ENCODE measurements at regions not wholly inside any gene's neighbourhood (a gene's known extent, or its start where the extent isn't known, plus 50 kb on each side); places are given as distances from the start of the nearest gene placed in this dataset.

DNA sequence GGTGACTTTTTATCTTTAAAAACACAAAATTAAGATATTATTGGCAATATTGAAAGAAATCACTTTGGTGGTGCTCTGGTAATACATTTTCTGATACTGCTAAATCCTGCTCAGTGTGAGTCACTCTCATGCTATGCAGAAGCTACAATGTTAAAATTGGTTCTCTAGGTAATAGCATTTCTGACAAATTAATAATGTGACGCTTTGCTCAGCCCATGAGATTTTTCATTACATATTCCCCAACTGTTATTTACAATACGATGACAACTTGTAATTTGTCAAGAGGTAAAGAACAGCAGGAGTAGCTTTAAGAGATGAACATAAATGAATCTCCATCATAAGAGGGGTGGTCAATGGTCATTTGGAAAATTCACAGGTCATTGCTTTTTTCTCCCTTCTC is 573.6 kb downstream of the TMEM182 start:
- H4K5ac ChIP-seq (ENCODE audit: insufficient read length, low read depth, low read length), result no peak overlapping the region
- no peak for FAIRE-seq
- CTCF ChIA-PET (ENCODE audit: partially characterized antibody), result no interaction called here
- TF ChIP-seq SIRT6 (IDR thresholded peaks at IDR 0.05; ENCODE audit: low read length) (no peak), CHD2 (IDR thresholded peaks at IDR 0.05; ENCODE audit: low read length) (no peak), MAX (IDR thresholded peaks at IDR 0.05) (no peak), POLR2AphosphoS5 (IDR thresholded peaks at IDR 0.05; ENCODE audit: low read depth, low read length) (no peak), SRF (IDR thresholded peaks at IDR 0.05; ENCODE audit: low read depth, low read length) (no peak), KDM5A (IDR thresholded peaks at IDR 0.05; ENCODE audit: low read length) (no peak), KDM1A (IDR thresholded peaks at IDR 0.05; ENCODE audit: borderline replicate concordance, low read length) (no peak), TCF12 (IDR thresholded peaks at IDR 0.05; ENCODE audit: low read depth, low read length) (no peak), SP4 (IDR thresholded peaks at IDR 0.05; ENCODE audit: low read length) (no peak), CBX8 (IDR thresholded peaks at IDR 0.05; ENCODE audit: borderline replicate concordance, low read depth, low read length) (no peak), RXRA (IDR thresholded peaks at IDR 0.05; ENCODE audit: insufficient read depth, low read depth, low read length) (no peak), EP300 (IDR thresholded peaks at IDR 0.05; ENCODE audit: borderline replicate concordance in 1 of 2, low read depth in 2 of 2, low read length in 2 of 2) (no peak)
- H3K14ac ChIP-seq (ENCODE audit: insufficient read length), result no peak overlapping the region
- H3K4me2 ChIP-seq (ENCODE audit: insufficient read depth in 1 of 2, low read depth in 2 of 2, low read length in 2 of 2), result no peak overlapping the region
- no peaks in the 10 kb centered on the region for H3K27me3 ChIP-seq (replicated peaks in 1 of 4; ENCODE audit: control insufficient read depth in 3 of 4, extremely low read depth in 1 of 4, insufficient read depth in 3 of 4, low read length in 3 of 4)
- H3K9me3 ChIP-seq (ENCODE audit: insufficient read depth in 2 of 2, low read depth in 1 of 2, low read length in 1 of 2), result 0 out of 4 replicates have a peak, but pooled peaks cover 0 to 4% of the 10 kb centered on the region in 2 experiments
- H2AFZ ChIP-seq (ENCODE audit: low read length), result no peak overlapping the region
- WGBS, 2 experiments (ENCODE audit: extremely low coverage in 1 of 2, insufficient coverage in 1 of 2, insufficient read length in 1 of 2, insufficient replicate concordance in 2 of 2, low coverage in 1 of 2, low lambda C conversion rate in 2 of 2, missing lambda C conversion rate in 1 of 2), result 98% methylated on average over 2 of the region's 2 CpGs; no CpG with 5 or more reads in 1 of the 2 experiments
- no peak overlapping the region for H3K56ac ChIP-seq (replicated peaks; ENCODE audit: insufficient read length, low read depth, low read length)
- no peak overlapping the region for H3K27ac ChIP-seq (ENCODE audit: low read depth, low read length)
- no peak overlapping the region for H3K23ac ChIP-seq (ENCODE audit: insufficient read length)
- no peak overlapping the region for H2BK120ac ChIP-seq (replicated peaks; ENCODE audit: low read depth, low read length)
- no peak overlapping the region for H2BK12ac ChIP-seq (ENCODE audit: low read depth, low read length)
- no peak overlapping the region for H4K91ac ChIP-seq (replicated peaks; ENCODE audit: insufficient read length, low read length)
- DNase-seq (ENCODE audit: low read depth in 1 of 2, low spot score in 2 of 2), result no peak
- H2BK20ac ChIP-seq (ENCODE audit: low read length), result no peak overlapping the region
- no peaks in the 10 kb centered on the region for H3K36me3 ChIP-seq (ENCODE audit: control insufficient read depth in 2 of 4, insufficient read depth in 4 of 4, low read length in 3 of 4)
- H3K79me1 ChIP-seq (ENCODE audit: low read depth, low read length), result no peaks in the 10 kb centered on the region
- H4K20me1 ChIP-seq (replicated peaks in 1 of 2; ENCODE audit: control insufficient read depth in 1 of 2, insufficient read depth in 2 of 2, low read length in 2 of 2), result no peaks in the 10 kb centered on the region
- no peak overlapping the region for H2AK5ac ChIP-seq (ENCODE audit: low read depth, low read length)
- no peak overlapping the region for H2BK15ac ChIP-seq (ENCODE audit: low read length)
- no peaks in the 10 kb centered on the region for H3K23me2 ChIP-seq (ENCODE audit: low read depth, low read length)
- no peaks in the 10 kb centered on the region for H3K4me1 ChIP-seq (replicated peaks in 1 of 4; ENCODE audit: control insufficient read depth in 3 of 4, insufficient read depth in 4 of 4, low read length in 3 of 4)
- H3K9ac ChIP-seq (replicated peaks in 1 of 4; ENCODE audit: extremely low read depth in 1 of 4, low read depth in 3 of 4, low read length in 3 of 4), result no peak overlapping the region
- H3K4ac ChIP-seq (replicated peaks; ENCODE audit: insufficient read length, low read depth, low read length), result no peak overlapping the region
- no peak overlapping the region for H2BK5ac ChIP-seq (ENCODE audit: low read depth, low read length)
- POLR2A ChIA-PET (ENCODE audit: partially characterized antibody), result no interaction called here
- H4K8ac ChIP-seq (ENCODE audit: extremely low read depth, insufficient read depth, low read length), result no peak overlapping the region
- no peaks in the 10 kb centered on the region for H3K79me2 ChIP-seq (ENCODE audit: control insufficient read depth in 1 of 2, insufficient read depth in 2 of 2, low read length in 2 of 2)
- no peak overlapping the region for H3K18ac ChIP-seq (ENCODE audit: extremely low read depth, low read length)
- H3K4me3 ChIP-seq (ENCODE audit: extremely low read depth in 1 of 4, insufficient read depth in 2 of 4, low read depth in 3 of 4, low read length in 4 of 4), result no peak overlapping the region
